H1 (cell line): ENCODE measurements at regions not wholly inside any gene's neighbourhood (a gene's known extent, or its start where the extent isn't known, plus 50 kb on each side); places are given as distances from the start of the nearest gene placed in this dataset.

ENCODE experiments used
- CTCF ChIA-PET: fragments of 300-600 bp; sonication (Branson Sonifier 250); formaldehyde crosslinking; loops from one replicate; lab custom pipeline; 2021; ENCODE audit not compliant: partially characterized antibody; lab: Charles Lee
- POLR2A ChIA-PET: fragments of 300-600 bp; sonication (Branson Sonifier 250); formaldehyde crosslinking; loops from one replicate; lab custom pipeline; 2021; ENCODE audit warnings: inconsistent platforms; ENCODE audit not compliant: partially characterized antibody; lab: Charles Lee
- DNase-seq, 2 experiments: peaks; one replicate each; pipeline versions ENCODE4 v3.0.0 to v3.0.0-alpha.2; 2010 to 2022; ENCODE audit warnings: low spot score in 2 of 2, low read depth in 1 of 2, mixed read lengths in 1 of 2
- FAIRE-seq: peaks from 2 replicates; lab custom pipeline; 2011; peaks lifted over from hg19 to GRCh38; lab: Jason Lieb, UNC
- H2AFZ ChIP-seq: 2 replicates; pipeline ENCODE4 v1.8.1; 2012; ENCODE audit warnings: low read length, inconsistent platforms
- H2AK5ac ChIP-seq: 2 replicates; pipeline ENCODE4 v1.6.1; 2013; ENCODE audit warnings: low read depth, low read length
- H2BK120ac ChIP-seq: replicated peaks from 2 replicates; pipeline ENCODE3; 2013; ENCODE audit warnings: low read depth, low read length, inconsistent platforms
- H2BK12ac ChIP-seq: 2 replicates; pipeline ENCODE4 v1.6.1; 2013; ENCODE audit warnings: low read depth, low read length
- H2BK15ac ChIP-seq: 2 replicates; pipeline ENCODE4 v1.6.1; 2013; ENCODE audit warnings: low read length
- H2BK20ac ChIP-seq: 2 replicates; pipeline ENCODE4 v1.6.1; 2013; ENCODE audit warnings: low read length
- H2BK5ac ChIP-seq: 2 replicates; pipeline ENCODE4 v1.6.1; 2013; ENCODE audit warnings: low read depth, low read length
- H3K14ac ChIP-seq: 2 replicates; pipeline ENCODE4 v1.6.1; 2013; ENCODE audit warnings: inconsistent platforms; ENCODE audit not compliant: insufficient read length
- H3K18ac ChIP-seq: 2 replicates; pipeline ENCODE4 v1.6.1; 2013; ENCODE audit warnings: low read length; ENCODE audit errors: extremely low read depth
- H3K23ac ChIP-seq: 2 replicates; pipeline ENCODE4 v1.6.1; 2013; ENCODE audit warnings: inconsistent platforms; ENCODE audit not compliant: insufficient read length
- H3K23me2 ChIP-seq: 2 replicates; pipeline ENCODE4 v1.6.1; 2013; ENCODE audit warnings: low read depth, low read length
- H3K27ac ChIP-seq: 2 replicates; pipeline ENCODE4 v1.6.1; 2011; ENCODE audit warnings: low read depth, low read length, inconsistent platforms
- H3K27me3 ChIP-seq, 4 experiments: replicated peaks in 1 of 4; 1 replicate in 1 of 4; 2 replicates in 3 of 4; pipeline versions ENCODE4 v1.6.1 to v1.8.1; 2011 to 2013; ENCODE audit warnings: low read length in 3 of 4, mild to moderate bottlenecking in 3 of 4, inconsistent platforms in 2 of 4, mixed read lengths in 2 of 4, moderate library complexity in 1 of 4; ENCODE audit not compliant: control insufficient read depth in 3 of 4, insufficient read depth in 3 of 4; ENCODE audit errors: extremely low read depth in 1 of 4
- H3K36me3 ChIP-seq, 4 experiments: 2 replicates each; pipeline versions ENCODE4 v1.6.1 to v1.8.1; 2011 to 2013; ENCODE audit warnings: mild to moderate bottlenecking in 4 of 4, low read length in 3 of 4, moderate library complexity in 2 of 4, control low read depth in 1 of 4, inconsistent platforms in 1 of 4; ENCODE audit not compliant: insufficient read depth in 4 of 4, control insufficient read depth in 2 of 4
- H3K4ac ChIP-seq: replicated peaks from 2 replicates; pipeline ENCODE3; 2013; ENCODE audit warnings: low read length, low read depth, mixed read lengths, inconsistent platforms; ENCODE audit not compliant: insufficient read length
- H3K4me1 ChIP-seq, 4 experiments: replicated peaks in 1 of 4; 1 replicate in 1 of 4; 2 replicates in 3 of 4; pipeline versions ENCODE4 v1.6.1 to v1.8.1; 2011 to 2013; ENCODE audit warnings: low read length in 3 of 4, inconsistent platforms in 2 of 4, mixed read lengths in 1 of 4; ENCODE audit not compliant: insufficient read depth in 4 of 4, control insufficient read depth in 3 of 4
- H3K4me2 ChIP-seq, 2 experiments: 2 replicates each; pipeline versions ENCODE4 v1.6.1 to v1.8.1; 2011 to 2013; ENCODE audit warnings: low read depth in 2 of 2, low read length in 2 of 2, control low read depth in 1 of 2, inconsistent platforms in 1 of 2, mild to moderate bottlenecking in 1 of 2; ENCODE audit not compliant: insufficient read depth in 1 of 2
- H3K4me3 ChIP-seq, 4 experiments: fragments of 200-600, 300-600 bp in 1 of 4; sonication (generic), shearing (Covaris generic), sonication (Bioruptor Twin) in 1 of 4; 2 replicates each; pipeline versions ENCODE4 v1.5.1 to v1.8.1; 2011 to 2016; ENCODE audit warnings: low read length in 4 of 4, low read depth in 3 of 4, control low read depth in 2 of 4, inconsistent platforms in 2 of 4, mild to moderate bottlenecking in 2 of 4, mixed read lengths in 1 of 4, moderate library complexity in 1 of 4; ENCODE audit not compliant: insufficient read depth in 2 of 4; ENCODE audit errors: extremely low read depth in 1 of 4
- H3K56ac ChIP-seq: replicated peaks from 2 replicates; pipeline ENCODE3; 2013; ENCODE audit warnings: low read depth, mild to moderate bottlenecking, mixed read lengths, low read length, inconsistent platforms; ENCODE audit not compliant: insufficient read length
- H3K79me1 ChIP-seq: 2 replicates; pipeline ENCODE4 v1.6.1; 2013; ENCODE audit warnings: low read depth, low read length, control low read depth
- H3K79me2 ChIP-seq, 2 experiments: 2 replicates each; pipeline versions ENCODE4 v1.6.1 to v1.8.1; 2012 to 2013; ENCODE audit warnings: low read length in 2 of 2, mild to moderate bottlenecking in 2 of 2, inconsistent platforms in 1 of 2; ENCODE audit not compliant: insufficient read depth in 2 of 2, control insufficient read depth in 1 of 2
- H3K9ac ChIP-seq, 4 experiments: replicated peaks in 1 of 4; 1 replicate in 1 of 4; 2 replicates in 3 of 4; pipeline versions ENCODE4 v1.6.1 to v1.8.1; 2011 to 2013; ENCODE audit warnings: low read depth in 3 of 4, low read length in 3 of 4, control low read depth in 2 of 4, mild to moderate bottlenecking in 2 of 4, moderate library complexity in 2 of 4, inconsistent platforms in 1 of 4; ENCODE audit errors: extremely low read depth in 1 of 4
- H3K9me3 ChIP-seq, 2 experiments: 2 replicates each; pipeline versions ENCODE4 v1.6.1 to v1.8.1; 2012 to 2013; ENCODE audit warnings: mild to moderate bottlenecking in 2 of 2, moderate library complexity in 2 of 2, control low read depth in 1 of 2, inconsistent platforms in 1 of 2, low read depth in 1 of 2, low read length in 1 of 2, mixed read lengths in 1 of 2; ENCODE audit not compliant: insufficient read depth in 2 of 2
- H4K20me1 ChIP-seq, 2 experiments: replicated peaks in 1 of 2; 2 replicates each; pipeline versions ENCODE3 to v1.8.1; 2011 to 2013; ENCODE audit warnings: inconsistent platforms in 2 of 2, low read length in 2 of 2, mild to moderate bottlenecking in 1 of 2; ENCODE audit not compliant: insufficient read depth in 2 of 2, control insufficient read depth in 1 of 2
- H4K5ac ChIP-seq: 2 replicates; pipeline ENCODE4 v1.6.1; 2013; ENCODE audit warnings: low read length, low read depth, mixed read lengths, inconsistent platforms; ENCODE audit not compliant: insufficient read length
- H4K8ac ChIP-seq: 2 replicates; pipeline ENCODE4 v1.8.0; 2013; ENCODE audit warnings: mild to moderate bottlenecking, moderate library complexity, low read length, inconsistent platforms; ENCODE audit not compliant: insufficient read depth; ENCODE audit errors: extremely low read depth
- H4K91ac ChIP-seq: replicated peaks from 2 replicates; pipeline ENCODE3; 2013; ENCODE audit warnings: low read length, mixed read lengths, inconsistent platforms; ENCODE audit not compliant: insufficient read length
- ASH2L ChIP-seq: fragments of 200-600, 300-600 bp; sonication (generic); IDR thresholded peaks from one replicate; pipeline ENCODE4 v1.7.1; 2017; ENCODE audit warnings: low read length
- FOSL1 ChIP-seq: IDR thresholded peaks from 2 replicates; pipeline ENCODE4 v1.6.1; 2011; ENCODE audit warnings: mild to moderate bottlenecking, low read depth, low read length, moderate library complexity; ENCODE audit not compliant: insufficient read depth
- GTF2F1 ChIP-seq: IDR thresholded peaks from 2 replicates; pipeline ENCODE4 v1.6.1; 2012; ENCODE audit warnings: low read depth, low read length, improper control_type of control experiment, borderline replicate concordance
- KDM1A ChIP-seq: fragments of 200-600, 300-600 bp; sonication (generic); IDR thresholded peaks from 2 replicates; pipeline ENCODE4 v1.7.1; 2016; ENCODE audit warnings: mild to moderate bottlenecking, low read length, borderline replicate concordance
- TAF1 ChIP-seq: IDR thresholded peaks from 2 replicates; pipeline ENCODE4 v1.6.1; 2011; ENCODE audit warnings: mild to moderate bottlenecking, low read depth, low read length
- USF2 ChIP-seq: IDR thresholded peaks from 2 replicates; pipeline ENCODE4 v1.6.1; 2011; ENCODE audit warnings: low read length, improper control_type of control experiment
- ZNF274 ChIP-seq: IDR thresholded peaks from 2 replicates; pipeline ENCODE4 v1.7.0; 2012; ENCODE audit warnings: low read length, borderline replicate concordance; ENCODE audit errors: extremely low read depth
- WGBS, 2 experiments: shearing (Covaris generic) in 1 of 2; methylation state at CpG; one replicate each; pipeline versions ENCODE4 v1.1.6 to v1.1.7; 2013 to 2015; ENCODE audit warnings: low lambda C conversion rate in 2 of 2, mixed read lengths in 2 of 2, inconsistent platforms in 1 of 2, low coverage in 1 of 2, missing lambda C conversion rate in 1 of 2; ENCODE audit not compliant: insufficient replicate concordance in 2 of 2, insufficient coverage in 1 of 2, insufficient read length in 1 of 2; ENCODE audit errors: extremely low coverage in 1 of 2, missing lambda C conversion rate in 1 of 2; 5-methylcytosine and 5-hydroxymethylcytosine counted together

GRCh38 chr11:116225784-116226585, 546.8 kb downstream of the BUD13 start:
- Histone ChIP-seq H2AK5ac (peak overlapping the region; percentile 31; the same call in 1 of the 2 replicates), H3K4me3 (no peak overlapping the region), H3K23ac (no peak overlapping the region), H3K27ac (no peak overlapping the region), H3K18ac (no peak overlapping the region), H3K23me2 (no peaks in the 10 kb centered on the region), H3K79me1 (no peaks in the 10 kb centered on the region), H3K36me3 (no peaks in the 10 kb centered on the region), H2BK120ac (no peak overlapping the region), H4K20me1 (peaks cover 0 to 8% of the 10 kb centered on the region in 2 experiments), H3K4ac (no peak overlapping the region), H3K27me3 (no peaks in the 10 kb centered on the region; a peak in 1 of 7 replicates), H3K4me1 (peaks cover 5 to 11% (median 7%) of the 10 kb centered on the region in 4 experiments; a peak in 5 of 7 replicates), H3K14ac (no peak overlapping the region), H3K9ac (no peak overlapping the region), H2BK15ac (no peak overlapping the region), H3K56ac (no peak overlapping the region), H4K91ac (no peak overlapping the region), H2AFZ (no peak overlapping the region), H4K8ac (no peak overlapping the region), H2BK20ac (no peak overlapping the region), H3K9me3 (no peaks in the 10 kb centered on the region), H3K79me2 (no peaks in the 10 kb centered on the region), H3K4me2 (no peak overlapping the region; a peak in 1 of 4 replicates), H2BK12ac (no peak overlapping the region), H4K5ac (no peak overlapping the region), H2BK5ac (no peak overlapping the region)
- FAIRE-seq: no peak
- no peak for TF ChIP-seq TAF1
- no peak for TF ChIP-seq ZNF274
- TF ChIP-seq GTF2F1: no peak
- no peak for TF ChIP-seq USF2
- no peak for TF ChIP-seq FOSL1
- TF ChIP-seq KDM1A: no peak
- no peak for TF ChIP-seq ASH2L
- 90% methylated on average over 7 of the region's 7 CpGs; no CpG with 5 or more reads in 1 of the 2 experiments for WGBS, 2 experiments
- CTCF ChIA-PET: interaction anchor here (0.5 to 16.0 kb wide), 10 partner anchors 8 to 1859 kb away, joined by 3 to 162 read pairs (median 10); no protein-coding TSS in a partner anchor
- POLR2A ChIA-PET: interaction anchor here (1.7 kb wide), 1 partner anchor 8 kb away, joined by 5 read pairs; no protein-coding TSS in a partner anchor
- DNase-seq: no peak
